ENCODE measurements at regions not wholly inside any gene's neighbourhood (a gene's known extent, or its start where the extent isn't known, plus 50 kb on each side); places are given as distances from the start of the nearest gene placed in this dataset.

DNA sequence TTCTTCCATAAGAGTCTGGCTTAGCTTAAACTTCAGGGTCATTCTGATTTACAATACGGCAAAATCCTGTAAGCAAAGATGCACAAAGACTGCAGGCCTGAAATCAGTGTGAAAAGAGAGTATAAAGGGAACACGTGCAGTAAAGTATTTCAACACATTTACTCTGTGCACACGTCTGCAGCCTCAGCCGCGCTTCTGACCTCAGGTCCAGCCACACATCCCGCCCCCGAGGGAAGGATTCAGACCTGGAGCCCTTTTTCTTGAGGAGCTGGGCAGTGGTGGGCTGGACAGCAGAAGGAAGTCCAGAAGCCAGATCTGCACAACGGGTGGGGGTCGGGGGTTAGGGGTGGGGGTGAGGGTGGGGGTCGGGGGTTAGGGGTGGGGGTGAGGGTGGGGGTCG is 58.9 kb upstream of the FAM20C start:
- DNase-seq (ENCODE audit: extremely low read depth, low read depth, low spot score), result no peak

DNA sequence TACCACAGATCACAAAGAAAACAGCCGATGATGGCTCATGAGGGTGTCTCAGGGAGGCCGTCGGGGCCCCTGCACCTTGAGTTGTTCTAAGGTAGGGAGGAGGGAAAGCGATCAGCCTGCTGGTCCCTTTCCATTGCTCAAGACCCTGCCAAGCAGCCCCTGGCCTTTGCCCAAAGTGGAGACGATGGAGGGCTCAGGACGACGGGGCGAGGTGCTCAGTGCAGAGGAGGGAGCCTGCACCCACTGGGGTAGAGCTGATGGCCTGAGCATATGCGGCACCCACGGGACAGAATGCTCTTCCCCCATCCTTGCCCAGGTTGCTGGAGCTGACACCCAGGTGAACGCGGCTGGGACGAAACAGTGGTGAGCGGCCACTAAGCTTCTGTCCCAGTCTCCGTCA is 58.3 kb upstream of the FAM20C start:
- DNase-seq (ENCODE audit: extremely low read depth, low read depth, low spot score), result no peak

DNA sequence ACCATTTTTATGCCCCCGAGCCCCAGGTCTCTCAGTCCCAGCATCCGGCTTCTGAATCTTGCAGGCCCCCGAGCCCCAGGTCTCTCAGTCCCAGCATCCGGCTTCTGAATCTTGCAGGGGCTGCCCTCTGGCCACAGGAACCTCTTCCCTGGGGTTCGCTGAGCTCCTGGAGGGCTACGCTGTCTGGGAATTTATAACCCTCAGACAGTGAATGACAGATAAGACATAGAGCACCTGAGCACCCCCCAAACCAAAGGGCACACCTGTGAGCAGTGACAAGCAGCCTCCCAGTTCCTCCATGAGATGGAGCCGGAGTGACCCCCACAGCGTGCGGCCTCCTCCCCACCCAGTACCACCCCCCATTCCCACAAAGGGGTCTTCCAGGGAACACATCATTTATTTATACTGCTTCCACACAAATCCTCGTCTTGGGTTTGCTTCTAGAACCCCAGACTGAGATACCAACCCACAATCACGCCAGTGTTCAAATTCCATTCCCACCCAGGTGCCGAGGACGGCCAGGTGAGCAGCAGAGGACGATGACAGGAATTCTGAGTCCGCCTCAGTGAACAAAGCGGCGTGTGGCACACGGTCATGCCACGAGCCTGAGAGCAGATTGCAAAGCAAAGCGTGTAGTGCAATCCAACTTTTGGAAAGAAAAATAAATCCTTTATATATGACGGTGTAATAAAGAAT is 57.7 kb upstream of the FAM20C start:
- DNase-seq (ENCODE audit: extremely low read depth, low read depth, low spot score), result no peak

DNA sequence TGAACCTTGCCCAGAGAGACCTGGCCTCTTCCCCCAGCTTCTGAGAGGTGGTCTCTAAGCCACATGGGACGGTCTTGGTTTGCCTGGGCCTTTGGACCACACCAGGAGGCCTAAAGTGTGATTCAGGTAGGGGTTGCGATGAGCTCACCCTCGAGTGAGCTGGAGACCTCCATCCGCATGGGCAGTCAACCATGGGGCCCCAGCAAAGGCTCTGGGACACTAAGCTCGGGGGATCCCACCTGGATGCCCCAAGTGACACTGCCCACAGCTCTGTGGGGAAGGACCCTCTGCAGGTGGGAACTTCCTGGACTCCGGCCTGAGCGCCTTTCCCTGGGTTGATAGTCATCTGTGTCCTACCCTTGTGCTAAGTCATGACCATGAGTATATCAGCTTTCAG is 57.1 kb upstream of the FAM20C start:
- no peak for DNase-seq (ENCODE audit: extremely low read depth, low read depth, low spot score)

DNA sequence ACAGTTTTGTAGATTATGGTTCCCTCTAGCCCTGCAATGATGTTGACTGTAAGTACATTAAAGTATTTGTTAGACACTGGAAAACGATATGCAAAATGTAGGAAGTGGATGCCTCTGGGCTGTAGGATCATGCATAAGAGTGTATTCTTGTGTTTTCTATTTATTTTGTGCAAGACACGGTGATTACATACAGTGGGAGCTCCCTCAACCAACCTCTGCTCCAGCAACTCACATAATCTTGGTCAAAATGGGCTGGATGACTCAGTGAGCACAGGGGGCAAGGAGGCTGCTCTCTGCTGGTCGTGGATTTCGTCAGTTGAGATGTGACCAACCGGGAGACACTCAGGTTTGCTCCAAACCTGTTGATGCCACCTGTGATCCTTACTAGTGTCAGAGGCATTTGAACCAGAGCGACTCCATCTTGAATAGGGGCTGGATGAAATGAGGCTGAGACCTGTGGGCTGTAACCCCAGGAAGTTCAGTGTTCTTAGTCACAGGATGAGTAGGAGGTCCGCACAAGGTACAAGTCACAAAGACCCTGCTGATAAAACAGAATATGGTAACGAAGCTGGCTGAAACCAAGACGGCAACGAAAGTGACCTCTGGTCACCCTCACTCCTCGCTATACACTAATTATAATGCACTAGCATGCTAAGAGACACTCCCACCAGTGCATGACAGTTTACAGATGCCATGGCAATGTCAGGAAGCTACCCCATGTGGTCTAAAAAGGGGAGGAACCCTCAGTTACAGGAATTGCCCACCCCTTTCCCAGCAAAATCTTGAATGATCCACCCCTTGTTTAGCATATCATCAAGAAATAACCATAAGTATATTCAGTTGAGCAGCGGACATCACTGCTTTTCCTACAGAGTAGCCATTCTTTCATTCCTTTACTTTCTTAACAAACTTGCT is 56.4 kb upstream of the FAM20C start:
- no peak for DNase-seq (ENCODE audit: extremely low read depth, low read depth, low spot score)

DNA sequence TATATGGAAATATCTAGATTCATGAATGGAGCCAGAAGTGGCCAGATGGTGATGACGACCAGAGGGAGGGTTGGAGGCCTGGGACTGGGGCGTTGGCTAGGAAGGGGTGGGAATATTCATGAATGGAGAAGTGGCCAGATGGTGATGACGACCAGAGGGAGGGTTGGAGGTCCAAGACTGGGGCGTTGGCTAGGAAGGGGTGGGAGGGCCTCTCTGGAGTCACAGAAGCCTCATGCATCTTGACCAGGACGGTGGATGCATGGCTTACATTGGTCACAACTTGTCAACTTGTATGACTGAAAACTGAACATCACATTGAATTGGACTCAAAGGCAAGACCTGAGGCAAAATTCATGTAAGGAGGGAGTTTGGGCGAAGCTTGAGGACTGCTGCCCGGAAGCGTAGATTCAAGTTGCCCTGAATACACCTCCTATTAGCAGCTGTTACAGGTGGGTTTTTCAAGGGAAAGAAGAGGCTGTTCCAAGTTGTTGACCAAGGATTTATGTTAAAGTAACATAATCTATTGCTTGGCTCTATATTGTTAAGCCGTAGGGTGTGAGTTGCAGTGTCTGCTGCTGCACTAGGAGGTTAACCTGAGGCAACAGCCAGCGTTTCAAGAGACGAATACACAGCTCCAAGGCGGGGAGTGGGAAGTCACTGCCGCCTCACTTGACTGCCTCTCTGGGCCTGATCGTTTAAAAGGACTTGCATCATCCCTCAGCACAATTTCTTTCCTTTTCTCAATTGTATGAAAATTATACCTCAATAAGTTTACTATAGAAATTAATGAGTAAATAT is 55.1 kb upstream of the FAM20C start:
- no peak for DNase-seq (ENCODE audit: extremely low read depth, low read depth, low spot score)

DNA sequence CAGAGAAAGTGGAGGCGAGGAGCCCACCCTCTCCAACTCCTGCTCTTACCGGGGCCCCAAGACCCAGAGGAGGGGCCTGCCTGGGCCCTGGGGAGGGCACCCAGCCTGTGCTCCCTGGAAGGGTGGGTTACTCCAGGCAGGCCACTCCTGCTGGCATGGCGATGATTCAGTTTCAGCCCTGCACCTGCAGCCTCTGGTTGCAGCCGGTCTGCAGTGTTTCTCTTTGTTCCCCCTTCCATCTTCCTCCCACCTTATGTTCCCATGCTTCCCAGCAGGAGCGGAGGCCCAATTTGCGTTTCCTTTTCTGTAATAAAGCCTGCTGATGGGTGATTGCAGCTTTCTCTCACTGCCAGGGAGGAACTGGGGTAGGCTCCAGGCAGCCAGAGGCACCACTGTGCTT is 53.2 kb upstream of the FAM20C start:
- DNase-seq (ENCODE audit: extremely low read depth, low read depth, low spot score), result no peak

DNA sequence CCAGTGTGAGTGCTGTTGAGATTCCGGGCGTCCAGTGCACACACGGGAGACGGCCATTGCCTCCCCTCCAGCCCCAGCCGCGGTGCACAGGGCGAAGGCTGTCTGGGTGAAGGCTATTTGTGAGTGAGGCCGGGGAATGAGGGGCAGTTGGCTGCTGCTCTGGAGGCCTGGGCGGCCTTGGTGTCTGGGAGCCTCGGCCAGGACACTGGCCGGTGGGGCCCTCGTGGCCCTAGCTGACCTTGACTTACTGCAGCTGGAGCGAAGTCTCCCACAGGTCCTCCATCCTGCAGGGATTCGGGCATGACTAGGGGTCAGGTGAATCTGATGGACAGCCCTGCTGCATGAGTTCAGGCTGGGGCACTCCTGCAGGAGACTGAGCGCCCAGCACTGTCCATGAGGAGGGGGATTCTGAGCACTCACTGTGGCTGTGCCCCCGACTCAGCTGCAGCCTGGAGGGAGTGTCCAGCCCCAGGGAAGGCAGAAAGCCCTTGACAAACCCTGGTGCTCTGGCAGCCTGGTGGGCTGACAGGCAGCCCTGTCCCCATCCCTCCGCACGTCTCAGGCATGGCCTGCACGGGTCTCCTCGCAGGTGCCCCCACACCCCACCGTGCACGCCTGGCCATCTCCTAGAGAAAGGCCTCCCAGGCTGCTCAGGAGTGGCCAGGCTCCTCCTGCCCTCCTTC is 52.7 kb upstream of the FAM20C start:
- DNase-seq (ENCODE audit: extremely low read depth, low read depth, low spot score), result no peak

DNA sequence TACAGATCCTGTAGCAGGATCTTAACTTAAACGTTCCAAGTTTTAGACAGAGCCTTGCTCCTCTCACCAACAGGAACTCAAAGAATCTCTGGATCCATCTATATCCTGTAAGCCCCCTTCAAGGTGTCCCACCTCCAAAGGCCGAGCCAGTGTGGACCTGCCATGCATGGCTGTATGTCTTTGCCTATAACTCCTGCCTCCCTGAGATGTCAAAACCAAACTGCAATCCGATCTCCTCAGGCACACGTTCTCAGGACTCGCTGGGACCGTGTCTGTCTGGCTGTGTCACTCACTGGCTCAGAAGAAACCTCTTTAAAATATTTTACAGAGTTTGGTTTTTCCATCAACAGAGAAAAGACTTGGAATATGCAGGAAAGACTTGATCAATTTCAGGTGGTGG is 51.4 kb upstream of the FAM20C start:
- no peak for DNase-seq (ENCODE audit: extremely low read depth, low read depth, low spot score)

DNA sequence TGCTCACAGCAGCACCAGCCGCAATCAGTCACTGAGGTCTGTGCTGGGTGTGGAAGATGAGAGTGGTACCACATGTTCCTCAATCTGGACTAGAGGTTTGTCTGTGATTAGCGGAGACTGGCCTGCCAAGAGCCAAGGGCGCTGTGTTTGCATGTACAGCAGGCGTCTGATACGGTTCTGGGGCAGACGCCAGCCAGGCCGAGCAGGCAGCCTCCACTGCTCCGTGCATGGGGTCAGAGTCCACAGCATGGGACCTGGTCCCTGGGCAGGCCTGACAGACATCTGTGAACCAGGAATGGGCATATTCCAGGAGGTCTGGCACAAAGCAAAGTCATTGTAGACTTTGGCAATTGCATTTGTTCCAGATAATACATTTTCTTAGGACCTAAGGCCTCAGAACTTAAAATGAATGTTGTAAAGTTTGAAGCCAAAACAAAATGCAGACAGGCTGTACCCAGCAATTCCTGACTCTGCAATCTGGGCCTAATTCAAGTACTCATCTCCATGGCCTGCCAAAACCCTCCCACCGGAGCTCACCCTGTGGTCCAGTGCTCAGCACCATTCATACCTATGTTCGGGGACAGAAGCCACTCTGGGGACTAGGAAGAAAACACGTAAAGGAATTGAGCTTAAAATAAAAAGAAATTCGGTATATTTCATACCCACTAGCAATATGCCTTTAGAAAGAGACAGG is 50.0 kb upstream of the FAM20C start:
- no peak for DNase-seq (ENCODE audit: extremely low read depth, low read depth, low spot score)

Data from glomerular endothelial cell (primary cell).